GM12878 (cell line): ENCODE measurements at regions not wholly inside any gene's neighbourhood (a gene's known extent, or its start where the extent isn't known, plus 50 kb on each side); places are given as distances from the start of the nearest gene placed in this dataset.

ENCODE experiments used
- ATAC-seq: fragments of 200-7000 bp; cut with Tn5 transposase; 3 replicates; pipeline ENCODE4 v1.9.1; 2020; ENCODE audit warnings: mild to moderate bottlenecking, moderate library complexity
- BruUV-seq: library from RNA; stranded (reverse); fragments of 400-500 nt; replicated peaks from 2 replicates; lab custom pipeline; 2021; lab: Mats Ljungman, UMichigan
- CTCF ChIA-PET: fragments of 300-600 bp; sonication (Branson Sonifier 250); formaldehyde crosslinking; extraction: SDS; loops from one replicate; lab custom pipeline; 2021; ENCODE audit warnings: inconsistent platforms; lab: Yijun Ruan, JAX
- POLR2A ChIA-PET: fragments of 350-600 bp; formaldehyde crosslinking; extraction: SDS; loops from one replicate; lab custom pipeline; 2021; ENCODE audit warnings: inconsistent platforms; lab: Charles Lee
- RAD21 ChIA-PET: fragments of 300-600 bp; sonication (Branson Sonifier 250); formaldehyde crosslinking; loops from one replicate; lab custom pipeline; 2023; ENCODE audit warnings: antibody characterized with exemption; ENCODE audit not compliant: unreplicated experiment; lab: Charles Lee
- SMC1A ChIA-PET: fragments of 300-600 bp; sonication (Branson Sonifier 250); formaldehyde crosslinking; loops from one replicate; lab custom pipeline; 2023; ENCODE audit not compliant: unreplicated experiment, uncharacterized antibody; lab: Charles Lee
- DNase-seq: peaks from one replicate; pipeline ENCODE4 v3.0.0-alpha.2; 2011; ENCODE audit warnings: low read depth, low spot score
- FAIRE-seq: peaks from 3 replicates; lab custom pipeline; 2011; peaks lifted over from hg19 to GRCh38; lab: Jason Lieb, UNC
- H2AFZ ChIP-seq: 2 replicates; pipeline ENCODE4 v1.6.0; 2011; ENCODE audit warnings: low read depth, low read length, control low read depth; ENCODE audit not compliant: control insufficient read depth
- H3K27ac ChIP-seq: 2 replicates; pipeline ENCODE4 v1.5.1; 2011; ENCODE audit warnings: control low read depth; ENCODE audit not compliant: control insufficient read depth, insufficient read depth
- H3K27me3 ChIP-seq, 2 experiments: replicated peaks in 1 of 2; 2 replicates each; pipeline versions ENCODE4 v1.6.0 to v1.6.1; 2011; ENCODE audit warnings: low read length in 1 of 2; ENCODE audit not compliant: control insufficient read depth in 2 of 2, insufficient read depth in 2 of 2
- H3K36me3 ChIP-seq, 2 experiments: 2 replicates each; pipeline ENCODE4 v1.5.1; 2011; ENCODE audit warnings: low read length in 1 of 2; ENCODE audit not compliant: control insufficient read depth in 2 of 2, insufficient read depth in 2 of 2
- H3K4me1 ChIP-seq: 2 replicates; pipeline ENCODE4 v1.6.1; 2011; ENCODE audit warnings: mild to moderate bottlenecking, low read length, moderate library complexity, mixed read lengths; ENCODE audit not compliant: control insufficient read depth, insufficient read depth
- H3K4me2 ChIP-seq: 2 replicates; pipeline ENCODE4 v1.6.0; 2011; ENCODE audit warnings: control low read depth; ENCODE audit not compliant: control insufficient read depth, insufficient read depth
- H3K4me3 ChIP-seq: fragments of 200-600 bp; sonication (generic); 2 replicates; pipeline ENCODE4 v1.5.1; 2016
- H3K79me2 ChIP-seq: 2 replicates; pipeline ENCODE4 v1.6.0; 2011; ENCODE audit warnings: low read length; ENCODE audit not compliant: control insufficient read depth, insufficient read depth
- H3K9ac ChIP-seq: 2 replicates; pipeline ENCODE4 v1.8.0; 2011; ENCODE audit warnings: low read length, control low read depth, mixed read lengths; ENCODE audit not compliant: control insufficient read depth, insufficient read depth
- H3K9me3 ChIP-seq: replicated peaks from 3 replicates; pipeline ENCODE4 v1.5.1; 2011; ENCODE audit warnings: mild to moderate bottlenecking, low read length; ENCODE audit not compliant: control insufficient read depth, insufficient read depth
- H4K20me1 ChIP-seq: 2 replicates; pipeline ENCODE4 v1.6.0; 2011; ENCODE audit not compliant: control insufficient read depth, insufficient read depth
- BCLAF1 ChIP-seq: fragments of 450-650 bp; IDR thresholded peaks from 2 replicates; pipeline ENCODE4 v1.6.1; 2017; ENCODE audit warnings: antibody characterized with exemption, mild to moderate bottlenecking, moderate library complexity
- CBFB ChIP-seq: IDR thresholded peaks from 2 replicates; pipeline ENCODE4 v1.6.1; 2016; ENCODE audit warnings: antibody characterized with exemption, low read depth
- CTCF ChIP-seq, 3 experiments: IDR thresholded peaks in 2 of 3; conservative IDR thresholded peaks in 1 of 3; 2 replicates each; pipeline ENCODE4 v1.5.1; 2011; ENCODE audit warnings: low read depth in 3 of 3, low read length in 3 of 3, mild to moderate bottlenecking in 3 of 3, control low read depth in 2 of 3, moderate library complexity in 2 of 3, inconsistent platforms in 1 of 3, mixed read lengths in 1 of 3; ENCODE audit not compliant: control insufficient read depth in 2 of 3, insufficient read depth in 1 of 3; ENCODE audit errors: extremely low read depth in 1 of 3
- GABPA ChIP-seq: IDR thresholded peaks from 2 replicates; pipeline ENCODE4 v1.6.1; 2014; ENCODE audit warnings: antibody characterized with exemption, low read depth, mild to moderate bottlenecking, inconsistent platforms
- MEF2A ChIP-seq: IDR thresholded peaks from 2 replicates; pipeline ENCODE4 v1.6.1; 2011; ENCODE audit warnings: low read depth, mild to moderate bottlenecking, low read length, moderate library complexity; ENCODE audit not compliant: insufficient read depth
- NFIC ChIP-seq: IDR thresholded peaks from 2 replicates; pipeline ENCODE4 v1.6.1; 2012; ENCODE audit warnings: low read depth, mild to moderate bottlenecking, inconsistent platforms, low read length, moderate library complexity
- PAX5 ChIP-seq: IDR thresholded peaks from 2 replicates; pipeline ENCODE4 v1.6.1; 2011; ENCODE audit warnings: low read depth, low read length, borderline replicate concordance
- PML ChIP-seq: IDR thresholded peaks from 2 replicates; pipeline ENCODE4 v1.6.1; 2012; ENCODE audit warnings: low read length, inconsistent platforms
- SPI1 ChIP-seq: IDR thresholded peaks from 2 replicates; pipeline ENCODE4 v1.6.1; 2011; ENCODE audit warnings: low read depth, mild to moderate bottlenecking, low read length, moderate library complexity, borderline replicate concordance; ENCODE audit not compliant: insufficient read depth
- SUPT20H ChIP-seq: IDR thresholded peaks from 2 replicates; pipeline ENCODE4 v1.6.1; 2011; ENCODE audit warnings: low read depth, mild to moderate bottlenecking, low read length, moderate library complexity, borderline replicate concordance; ENCODE audit not compliant: control insufficient read depth
- SUZ12 ChIP-seq: fragments of 200-600 bp; sonication (generic); IDR thresholded peaks from one replicate; pipeline ENCODE4 v1.6.1; 2018; ENCODE audit warnings: antibody characterized with exemption, mild to moderate bottlenecking; ENCODE audit not compliant: unreplicated experiment
- TAF1 ChIP-seq: IDR thresholded peaks from 2 replicates; pipeline ENCODE4 v1.6.1; 2011; ENCODE audit warnings: mild to moderate bottlenecking, low read depth, low read length, borderline replicate concordance
- ZBTB11 ChIP-seq: fragments of 450-650 bp; formaldehyde crosslinking; IDR thresholded peaks from 2 replicates; pipeline ENCODE4 v1.5.0; 2022; ENCODE audit warnings: mild to moderate bottlenecking, missing genetic modification characterization
- ZSCAN29 ChIP-seq: fragments of 450-650 bp; IDR thresholded peaks from 2 replicates; pipeline ENCODE4 v1.6.1; 2017; ENCODE audit warnings: mild to moderate bottlenecking, moderate library complexity
- WGBS: methylation state at CpG from one replicate; pipeline ENCODE4 v1.1.6; 2016; ENCODE audit warnings: low lambda C conversion rate; ENCODE audit not compliant: insufficient replicate concordance, insufficient coverage; ENCODE audit errors: missing lambda C conversion rate; 5-methylcytosine and 5-hydroxymethylcytosine counted together
- in situ Hi-C: fragments of 300-500 bp; cut with MboI; formaldehyde crosslinking; loops from 9 replicates; pipeline ENCODE4 v1.14.3; 2018; ENCODE audit warnings: mixed read lengths
- intact Hi-C: fragments of 100-400 bp; cut with micrococcal nuclease; formaldehyde crosslinking; loops from one replicate; pipeline ENCODE4 v1.14.2; 2022; ENCODE audit not compliant: unreplicated experiment

- in situ Hi-C loops (no loop called here), intact Hi-C loops (no loop called here)
- RAD21 ChIA-PET, result no interaction called here
- Histone ChIP-seq H3K4me1 (no peaks in the 10 kb centered on the region), H3K27ac (no peak overlapping the region), H3K4me2 (no peak overlapping the region), H3K27me3 (no peaks in the 10 kb centered on the region), H3K9me3 (no peaks in the 10 kb centered on the region), H3K4me3 (no peak overlapping the region), H3K79me2 (no peaks in the 10 kb centered on the region), H3K9ac (no peak overlapping the region), H2AFZ (no peak overlapping the region), H4K20me1 (no peaks in the 10 kb centered on the region), H3K36me3 (no peaks in the 10 kb centered on the region)
- SMC1A ChIA-PET, result interaction anchor here (0.7 kb wide), 1 partner anchor 65 kb away, joined by 4 read pairs; no protein-coding TSS in a partner anchor
- DNase-seq (no peak), ATAC-seq (no peak), FAIRE-seq (no peak)
- BruUV-seq, result no TSS peak
- TF ChIP-seq CBFB, result no peak
- no peak for TF ChIP-seq ZBTB11
- TF ChIP-seq BCLAF1, result no peak
- no peak for TF ChIP-seq PAX5
- TF ChIP-seq GABPA, result no peak
- TF ChIP-seq PML, result no peak
- TF ChIP-seq NFIC, result no peak
- no peak for TF ChIP-seq SUZ12
- no peak for TF ChIP-seq SPI1
- TF ChIP-seq ZSCAN29, result no peak
- TF ChIP-seq CTCF (IDR thresholded peaks at IDR 0.05 in 2 of 3, conservative IDR thresholded peaks at IDR 0.05 in 1 of 3; ENCODE audit: control insufficient read depth in 2 of 3, extremely low read depth in 1 of 3, insufficient read depth in 1 of 3, low read depth in 3 of 3, low read length in 3 of 3), result no peak
- TF ChIP-seq MEF2A, result no peak
- no peak for TF ChIP-seq SUPT20H
- TF ChIP-seq TAF1, result no peak
- CTCF ChIA-PET, result no interaction called here
- POLR2A ChIA-PET, result no interaction called here
- WGBS, result 34% methylated on average over 2 of the region's 2 CpGs
These were observed 174.1 kb upstream of the UBE2E2 start for GRCh38 chr3:23029001-23029400.
